Heart left ventricle (tissue), 16 donors: ENCODE measurements at regions not wholly inside any gene's neighbourhood (a gene's known extent, or its start where the extent isn't known, plus 50 kb on each side); places are given as distances from the start of the nearest gene placed in this dataset.

Source experiments
- ATAC-seq, 4 donors: fragments of 200-7000 bp; cut with Tn5 transposase; one replicate each; pipeline ENCODE4 v1.9.1; 2020 to 2022; ENCODE audit warnings: moderate library complexity in 4 of 4, mild to moderate bottlenecking in 3 of 4, moderate number of reproducible peaks in 1 of 4
- DNase-seq, 5 donors: peaks; one replicate each; pipeline ENCODE4 v3.0.0-alpha.2; 2020
- H3K27ac ChIP-seq, 12 donors: fragments of 200-600 bp; sonication (generic) in 4 of 12; one replicate each; pipeline versions ENCODE4 v1.5.0 to v1.8.0; 2016 to 2022; ENCODE audit warnings: mild to moderate bottlenecking in 2 of 12
- H3K27me3 ChIP-seq, 9 donors: fragments of 200-600 bp; sonication (generic) in 2 of 9; one replicate each; pipeline versions ENCODE4 v1.5.1 to v1.8.0; 2016 to 2022; ENCODE audit warnings: mild to moderate bottlenecking in 3 of 9
- H3K36me3 ChIP-seq, 9 donors: fragments of 200-600 bp; sonication (generic) in 2 of 9; one replicate each; pipeline versions ENCODE4 v1.5.0 to v1.8.0; 2018 to 2022; ENCODE audit warnings: mild to moderate bottlenecking in 2 of 9
- H3K4me1 ChIP-seq, 12 donors: fragments of 200-600 bp; sonication (generic) in 4 of 12; one replicate each; pipeline versions ENCODE4 v1.5.0 to v1.8.0; 2016 to 2022; ENCODE audit warnings: mild to moderate bottlenecking in 3 of 12
- H3K4me3 ChIP-seq, 12 donors: fragments of 200-600 bp; sonication (generic) in 4 of 12; one replicate each; pipeline versions ENCODE4 v1.5.0 to v1.8.0; 2017 to 2022; ENCODE audit warnings: mild to moderate bottlenecking in 9 of 12, moderate library complexity in 4 of 12
- H3K9me3 ChIP-seq, 12 donors: fragments of 200-600 bp; sonication (generic) in 4 of 12; one replicate each; pipeline versions ENCODE4 v1.5.0 to v1.8.0; 2016 to 2022; ENCODE audit warnings: mild to moderate bottlenecking in 1 of 12
- CTCF ChIP-seq, 12 donors: fragments of 200-600 bp; sonication (generic) in 4 of 12; IDR thresholded peaks; one replicate each; pipeline versions ENCODE4 v1.5.0 to v1.8.0; 2018 to 2022; ENCODE audit warnings: antibody characterized with exemption in 12 of 12, mild to moderate bottlenecking in 5 of 12
- POLR2A ChIP-seq, 2 donors: fragments of 450-650 bp; IDR thresholded peaks; one replicate each; pipeline ENCODE4 v1.6.1; 2017; ENCODE audit warnings: antibody characterized with exemption in 2 of 2, mild to moderate bottlenecking in 2 of 2, moderate library complexity in 2 of 2
- whole genome bisulfite sequencing, 4 donors: extraction: QIAGEN DNeasy Blood & Tissue Kit in 2 of 4; methylation state at CpG; one replicate each; pipeline versions ENCODE4 v1.1.5 to v1.1.7; 2013 to 2018; 5-methylcytosine and 5-hydroxymethylcytosine counted together
- intact Hi-C, 10 donors: fragments of 100-400 bp; cut with DNase I; formaldehyde crosslinking; loops; one replicate each; pipeline versions ENCODE4 v1.11.1 to v1.14.2; 2022
- donor health status: ischemic (EF 13 %, LVEDD 7.1; RV severe dilation, severe dysfunction).
- donor health status: healthy with polysubstance abuse.
- donor health status: DM: no; HTN: yes; CAD: no.
- donor health status: DM: no; HTN: no; CAD: no.
- donor health status: ischemic (EF 25% LVEDD 6.9; RV normal size, moderate dysfunction).
- donor health status: ischemic (EF 25% LVEDD 5.7; RV mildly dilated, moderate dysfunction).
- donor health status: healthy.
- donor health status: DM: yes; HTN: yes; CAD: no.
- donor health status: ischemic (EF 35%, LVEDD 5.7; RV mildly dilated, moderate dysfunction).
- donor health status: nonischemic (EF 11% LVEDD 7.7; RV severe dilation, severe dysfunction).
- donor health status: DM: yes; HTN: yes; CAD: no.
- donor health status: PGD.
- donor health status: ischemic (EF 29% LVEDD 5.4; RV normal size, mild dysfunction).
- donor health status: nonischemic (EF 23%, LVEDD 6.1; RV moderate dilation, normal function).

GRCh38 chrX:95835223-95835622, 849.4 kb upstream of the DIAPH2 start:
- Histone ChIP-seq H3K27me3 (peaks cover 0 to 10% (median 0%) of the 10 kb centered on the region in 9 donors), H3K27ac (no peak overlapping the region), H3K9me3 (no peaks in the 10 kb centered on the region), H3K36me3 (no peaks in the 10 kb centered on the region), H3K4me1 (no peaks in the 10 kb centered on the region), H3K4me3 (no peak overlapping the region)
- ATAC-seq (no peak), DNase-seq (no peak)
- intact Hi-C loops = no loop called here
- TF ChIP-seq CTCF (IDR thresholded peaks at IDR 0.05) (no peak), POLR2A (IDR thresholded peaks at IDR 0.05) (no peak)
- 78 to 86% (median 85%) methylated on average over 5 to 6 of the region's 6 CpGs for WGBS, 4 donors

GRCh38 chrX:95836517-95836916, 848.1 kb upstream of the DIAPH2 start:
- no peaks in the 10 kb centered on the region for H3K4me1 ChIP-seq
- no peaks in the 10 kb centered on the region for H3K9me3 ChIP-seq
- no peak overlapping the region for H3K27ac ChIP-seq
- ATAC-seq = no peak
- 78 to 86% (median 85%) methylated on average over 1 of the region's 1 CpG; no CpG with 5 or more reads in 1 of the 4 donors for WGBS, 4 donors
- H3K36me3 ChIP-seq = no peaks in the 10 kb centered on the region
- no peak overlapping the region for H3K4me3 ChIP-seq
- no peak for DNase-seq
- intact Hi-C loops = no loop called here
- TF ChIP-seq POLR2A (IDR thresholded peaks at IDR 0.05) (no peak), CTCF (IDR thresholded peaks at IDR 0.05) (no peak)
- peaks cover 0 to 10% (median 0%) of the 10 kb centered on the region in 9 donors for H3K27me3 ChIP-seq

GRCh38 chrX:95841863-95842262, 842.8 kb upstream of the DIAPH2 start:
- peaks cover 0 to 10% (median 0%) of the 10 kb centered on the region in 9 donors for H3K27me3 ChIP-seq
- DNase-seq (no peak), ATAC-seq (no peak)
- TF ChIP-seq CTCF (IDR thresholded peaks at IDR 0.05) = no peak
- no peak for TF ChIP-seq POLR2A (IDR thresholded peaks at IDR 0.05)
- H3K4me1 ChIP-seq = no peaks in the 10 kb centered on the region
- no peak overlapping the region for H3K4me3 ChIP-seq
- H3K27ac ChIP-seq = no peak overlapping the region
- intact Hi-C loops = no loop called here
- no peaks in the 10 kb centered on the region for H3K9me3 ChIP-seq
- no peaks in the 10 kb centered on the region for H3K36me3 ChIP-seq

GRCh38 chrX:95860127-95860526, 824.5 kb upstream of the DIAPH2 start:
- TF ChIP-seq POLR2A (IDR thresholded peaks at IDR 0.05) = no peak
- no peak for TF ChIP-seq CTCF (IDR thresholded peaks at IDR 0.05)
- Histone ChIP-seq H3K4me3 (no peak overlapping the region), H3K4me1 (no peaks in the 10 kb centered on the region), H3K27me3 (peaks cover 0 to 5% (median 0%) of the 10 kb centered on the region in 9 donors), H3K36me3 (no peaks in the 10 kb centered on the region), H3K27ac (no peak overlapping the region), H3K9me3 (peaks cover 0 to 15% (median 0%) of the 10 kb centered on the region in 12 donors)
- WGBS, 4 donors = 67 to 89% (median 83%) methylated on average over 1 of the region's 1 CpG
- ATAC-seq (no peak), DNase-seq (no peak)
- intact Hi-C loops = no loop called here
